Endothelial cell of umbilical vein (primary cell): ENCODE measurements at regions not wholly inside any gene's neighbourhood (a gene's known extent, or its start where the extent isn't known, plus 50 kb on each side); places are given as distances from the start of the nearest gene placed in this dataset.

Source experiments
- BruUV-seq: library from RNA; stranded (reverse); fragments of 400-500 nt; replicated peaks from 2 replicates; lab custom pipeline; 2021; lab: Mats Ljungman, UMichigan
- CTCF ChIA-PET: fragments of 300-600, 350-600 bp; sonication (Branson Sonifier 250); formaldehyde crosslinking; loops from one replicate; lab custom pipeline; 2021; ENCODE audit warnings: antibody characterized with exemption, inconsistent platforms; lab: Charles Lee
- POLR2A ChIA-PET: fragments of 300-600, 350-600 bp; sonication (Branson Sonifier 250); formaldehyde crosslinking; loops from one replicate; lab custom pipeline; 2021; ENCODE audit warnings: antibody characterized with exemption, inconsistent platforms; lab: Charles Lee
- DNase-seq: peaks from one replicate; pipeline ENCODE4 v3.0.0-alpha.2; 2011; ENCODE audit warnings: low read depth, low spot score
- FAIRE-seq: peaks from 2 replicates; lab custom pipeline; 2011; peaks lifted over from hg19 to GRCh38; lab: Jason Lieb, UNC
- H2AFZ ChIP-seq: 2 replicates; pipeline ENCODE4 v1.6.0; 2012; ENCODE audit warnings: low read depth, low read length, control low read depth, inconsistent platforms
- H3K27ac ChIP-seq: 2 replicates; pipeline ENCODE4 v1.5.1; 2011; ENCODE audit warnings: low read depth, mild to moderate bottlenecking, control low read depth, low read length, moderate library complexity; ENCODE audit not compliant: insufficient read depth
- H3K27me3 ChIP-seq, 2 experiments: 2 replicates each; pipeline versions ENCODE4 v1.6.0 to v1.6.1; 2011; ENCODE audit warnings: low read length in 2 of 2, mixed read lengths in 1 of 2; ENCODE audit not compliant: control insufficient read depth in 2 of 2, insufficient read depth in 2 of 2
- H3K36me3 ChIP-seq, 2 experiments: 2 replicates in 1 of 2; 3 replicates in 1 of 2; pipeline ENCODE4 v1.5.1; 2011; ENCODE audit warnings: low read length in 2 of 2, mild to moderate bottlenecking in 1 of 2, moderate library complexity in 1 of 2; ENCODE audit not compliant: control insufficient read depth in 2 of 2, insufficient read depth in 2 of 2; ENCODE audit errors: extremely low read depth in 1 of 2
- H3K4me1 ChIP-seq: 3 replicates; pipeline ENCODE4 v1.5.1; 2011; ENCODE audit warnings: mild to moderate bottlenecking, low read length; ENCODE audit not compliant: control insufficient read depth, insufficient read depth; ENCODE audit errors: extremely low read depth
- H3K4me2 ChIP-seq: 2 replicates; pipeline ENCODE4 v1.6.1; 2011; ENCODE audit warnings: low read length, control low read depth, mixed read lengths; ENCODE audit not compliant: insufficient read depth
- H3K4me3 ChIP-seq, 3 experiments: fragments of 200-600 bp in 1 of 3; sonication (generic), shearing (Covaris generic) in 1 of 3; replicated peaks in 1 of 3; 2 replicates each; pipeline ENCODE4 v1.5.1; 2011 to 2016; ENCODE audit warnings: control low read depth in 3 of 3, low read length in 3 of 3, mild to moderate bottlenecking in 2 of 3, inconsistent platforms in 1 of 3, low read depth in 1 of 3, moderate library complexity in 1 of 3; ENCODE audit not compliant: insufficient read depth in 1 of 3
- H3K79me2 ChIP-seq: 2 replicates; pipeline ENCODE4 v1.6.0; 2012; ENCODE audit warnings: low read length, inconsistent platforms; ENCODE audit not compliant: control insufficient read depth, insufficient read depth
- H3K9ac ChIP-seq: replicated peaks from 2 replicates; pipeline ENCODE3; 2011; ENCODE audit warnings: low read length, control low read depth; ENCODE audit not compliant: insufficient read depth; ENCODE audit errors: extremely low read depth
- H3K9me1 ChIP-seq: replicated peaks from 3 replicates; pipeline ENCODE4 v1.6.0; 2011; ENCODE audit warnings: mild to moderate bottlenecking, low read length; ENCODE audit not compliant: control insufficient read depth, insufficient read depth; ENCODE audit errors: extremely low read depth
- H3K9me3 ChIP-seq: replicated peaks from 2 replicates; pipeline ENCODE4 v1.5.1; 2012; ENCODE audit warnings: low read length, inconsistent platforms; ENCODE audit not compliant: control insufficient read depth, insufficient read depth
- H4K20me1 ChIP-seq: replicated peaks from 2 replicates; pipeline ENCODE3; 2011; ENCODE audit warnings: mild to moderate bottlenecking, low read length; ENCODE audit not compliant: control insufficient read depth, insufficient read depth; ENCODE audit errors: extremely low read depth
- EZH2 ChIP-seq: IDR thresholded peaks from 2 replicates; pipeline ENCODE4 v1.6.1; 2012; ENCODE audit warnings: borderline replicate concordance, low read depth, mild to moderate bottlenecking, moderate library complexity, low read length, inconsistent platforms; ENCODE audit not compliant: severe bottlenecking
- FOS ChIP-seq: IDR thresholded peaks from 2 replicates; pipeline ENCODE4 v1.6.1; 2011; ENCODE audit warnings: mild to moderate bottlenecking, low read length, moderate library complexity, borderline replicate concordance; ENCODE audit not compliant: insufficient read depth
- GATA2 ChIP-seq: IDR thresholded peaks from 2 replicates; pipeline ENCODE4 v1.7.0; 2011; ENCODE audit warnings: low read depth, mild to moderate bottlenecking, moderate library complexity, mixed read lengths, low read length; ENCODE audit not compliant: insufficient read length, insufficient read depth
- JUN ChIP-seq: IDR thresholded peaks from 2 replicates; pipeline ENCODE4 v1.6.1; 2011; ENCODE audit warnings: borderline replicate concordance, low read depth; ENCODE audit not compliant: insufficient read length, insufficient read depth
- MYC ChIP-seq: IDR thresholded peaks from one replicate; pipeline ENCODE4 v1.6.1; 2011; ENCODE audit warnings: mild to moderate bottlenecking, low read depth, low read length
- POLR2A ChIP-seq: IDR thresholded peaks from 2 replicates; pipeline ENCODE4 v1.6.1; 2012; ENCODE audit warnings: low read depth, mild to moderate bottlenecking, control low read depth, low read length
- POLR2AphosphoS5 ChIP-seq: IDR thresholded peaks from 2 replicates; pipeline ENCODE4 v1.6.1; 2012; ENCODE audit warnings: low read depth, mild to moderate bottlenecking, control low read depth, low read length, moderate library complexity; ENCODE audit not compliant: insufficient read depth
- dilution Hi-C: fragments of 300-500 bp; cut with MboI; formaldehyde crosslinking; loops from one replicate; pipeline ENCODE4 v1.15.0; 2019; ENCODE audit warnings: low sequenced_read_pairs; ENCODE audit not compliant: extremely low pct_ligation_motif_present
- intact Hi-C: fragments of 100-400 bp; cut with micrococcal nuclease; formaldehyde crosslinking; loops from one replicate; pipeline ENCODE4 v1.10.0; 2022
- TF ChIP-seq, protein P1 (sequence below): IDR thresholded peaks from 2 replicates; pipeline ENCODE4 v1.6.1; 2011; ENCODE audit not compliant: insufficient read depth, insufficient read length
- TF ChIP-seq, protein P2 (sequence below), 2 donors: IDR thresholded peaks; 1 replicate in 1 of 2; 2 replicates in 1 of 2; pipeline ENCODE4 v1.5.1; 2011; ENCODE audit warnings: low read length in 2 of 2, mild to moderate bottlenecking in 2 of 2, moderate library complexity in 2 of 2, control low read depth in 1 of 2, inconsistent platforms in 1 of 2, low read depth in 1 of 2; ENCODE audit not compliant: insufficient read depth in 1 of 2; ENCODE audit errors: extremely low read depth in 1 of 2

DNA sequence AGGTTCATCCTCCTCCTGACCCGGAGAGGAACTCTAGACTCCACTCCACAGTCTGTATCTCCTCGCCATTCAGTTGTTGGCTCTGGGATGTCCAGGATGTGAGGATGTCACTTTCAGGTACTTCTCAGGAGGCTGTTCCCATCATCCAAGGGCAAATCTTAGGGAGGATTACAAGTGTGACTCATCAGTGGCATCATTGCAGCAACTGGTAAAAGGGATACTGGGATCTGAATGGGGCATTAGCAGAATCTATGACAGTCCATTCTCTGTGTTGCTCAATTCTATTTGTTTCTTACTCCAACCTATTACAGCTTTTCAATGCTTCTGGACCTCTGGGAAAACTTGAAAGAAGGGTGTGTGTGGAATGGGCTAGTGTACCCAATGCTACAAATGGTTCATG lies 81.5 kb upstream of the FN1 start:
- Histone ChIP-seq H3K27ac (no peak overlapping the region), H3K9me3 (no peaks in the 10 kb centered on the region), H3K79me2 (no peaks in the 10 kb centered on the region), H3K4me2 (no peak overlapping the region), H3K4me3 (no peak overlapping the region), H3K4me1 (no peaks in the 10 kb centered on the region), H3K27me3 (no peaks in the 10 kb centered on the region), H3K9ac (no peak overlapping the region), H4K20me1 (no peaks in the 10 kb centered on the region), H3K9me1 (no peaks in the 10 kb centered on the region), H2AFZ (no peak overlapping the region), H3K36me3 (no peaks in the 10 kb centered on the region)
- TF ChIP-seq POLR2A, result no peak
- no peak for TF ChIP-seq EZH2
- TF ChIP-seq MYC, result no peak
- no peak for TF ChIP-seq FOS
- TF ChIP-seq, protein P1, sequence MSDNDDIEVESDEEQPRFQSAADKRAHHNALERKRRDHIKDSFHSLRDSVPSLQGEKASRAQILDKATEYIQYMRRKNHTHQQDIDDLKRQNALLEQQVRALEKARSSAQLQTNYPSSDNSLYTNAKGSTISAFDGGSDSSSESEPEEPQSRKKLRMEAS, result no peak
- TF ChIP-seq, protein P2, sequence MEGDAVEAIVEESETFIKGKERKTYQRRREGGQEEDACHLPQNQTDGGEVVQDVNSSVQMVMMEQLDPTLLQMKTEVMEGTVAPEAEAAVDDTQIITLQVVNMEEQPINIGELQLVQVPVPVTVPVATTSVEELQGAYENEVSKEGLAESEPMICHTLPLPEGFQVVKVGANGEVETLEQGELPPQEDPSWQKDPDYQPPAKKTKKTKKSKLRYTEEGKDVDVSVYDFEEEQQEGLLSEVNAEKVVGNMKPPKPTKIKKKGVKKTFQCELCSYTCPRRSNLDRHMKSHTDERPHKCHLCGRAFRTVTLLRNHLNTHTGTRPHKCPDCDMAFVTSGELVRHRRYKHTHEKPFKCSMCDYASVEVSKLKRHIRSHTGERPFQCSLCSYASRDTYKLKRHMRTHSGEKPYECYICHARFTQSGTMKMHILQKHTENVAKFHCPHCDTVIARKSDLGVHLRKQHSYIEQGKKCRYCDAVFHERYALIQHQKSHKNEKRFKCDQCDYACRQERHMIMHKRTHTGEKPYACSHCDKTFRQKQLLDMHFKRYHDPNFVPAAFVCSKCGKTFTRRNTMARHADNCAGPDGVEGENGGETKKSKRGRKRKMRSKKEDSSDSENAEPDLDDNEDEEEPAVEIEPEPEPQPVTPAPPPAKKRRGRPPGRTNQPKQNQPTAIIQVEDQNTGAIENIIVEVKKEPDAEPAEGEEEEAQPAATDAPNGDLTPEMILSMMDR (IDR thresholded peaks at IDR 0.05; ENCODE audit: extremely low read depth in 1 of 2, insufficient read depth in 1 of 2, low read depth in 1 of 2, low read length in 2 of 2), result no peak
- TF ChIP-seq GATA2, result no peak
- no peak for TF ChIP-seq POLR2AphosphoS5
- no peak for TF ChIP-seq JUN
- BruUV-seq, result no TSS peak
- DNase-seq (no peak), FAIRE-seq (no peak)
- intact Hi-C loops (no loop called here), dilution Hi-C loops (no loop called here)
- ChIA-PET POLR2A (no interaction called here), CTCF (no interaction called here)
